Prostate gland (tissue), 2 donors: ENCODE measurements at regions not wholly inside any gene's neighbourhood (a gene's known extent, or its start where the extent isn't known, plus 50 kb on each side); places are given as distances from the start of the nearest gene placed in this dataset.

Source experiments
- POLR2A ChIP-seq: fragments of 450-650 bp; IDR thresholded peaks from one replicate; pipeline ENCODE4 v1.6.1; 2016; ENCODE audit warnings: antibody characterized with exemption, mild to moderate bottlenecking
- POLR2AphosphoS5 ChIP-seq: sonication (generic); formaldehyde crosslinking; IDR thresholded peaks from one replicate; pipeline ENCODE4 v1.6.1; 2017; ENCODE audit warnings: antibody characterized with exemption
- TF ChIP-seq, protein P1 (sequence below), 4 experiments: fragments of 200-600 bp in 2 of 4; fragments of 450-650 bp in 2 of 4; sonication (generic) in 2 of 4; IDR thresholded peaks; 1 replicate in 3 of 4; 2 replicates in 1 of 4; pipeline ENCODE4 v1.5.1; 2016 to 2019; ENCODE audit warnings: antibody characterized with exemption in 4 of 4, mild to moderate bottlenecking in 2 of 4, moderate library complexity in 2 of 4

DNA sequence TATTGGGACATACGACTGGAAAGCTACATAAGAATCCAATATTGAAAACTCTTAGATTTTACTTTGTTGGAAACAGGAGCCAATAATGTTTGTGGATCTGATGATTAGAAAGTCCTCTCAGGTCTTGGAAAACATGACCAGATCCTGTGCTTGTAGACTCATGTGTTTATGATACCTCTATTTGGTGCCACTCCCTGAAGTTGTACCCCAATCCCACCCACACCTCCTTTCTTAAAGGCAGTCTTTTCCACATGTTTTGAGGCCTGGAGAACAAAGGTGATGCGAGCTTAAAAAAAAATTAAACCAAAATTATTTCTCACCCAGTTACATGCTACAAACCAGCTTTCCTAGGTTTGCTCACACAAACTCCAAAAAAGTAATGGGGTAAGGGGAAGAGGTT is 262.7 kb downstream of the PTTG2 start:
- TF ChIP-seq, protein P1, sequence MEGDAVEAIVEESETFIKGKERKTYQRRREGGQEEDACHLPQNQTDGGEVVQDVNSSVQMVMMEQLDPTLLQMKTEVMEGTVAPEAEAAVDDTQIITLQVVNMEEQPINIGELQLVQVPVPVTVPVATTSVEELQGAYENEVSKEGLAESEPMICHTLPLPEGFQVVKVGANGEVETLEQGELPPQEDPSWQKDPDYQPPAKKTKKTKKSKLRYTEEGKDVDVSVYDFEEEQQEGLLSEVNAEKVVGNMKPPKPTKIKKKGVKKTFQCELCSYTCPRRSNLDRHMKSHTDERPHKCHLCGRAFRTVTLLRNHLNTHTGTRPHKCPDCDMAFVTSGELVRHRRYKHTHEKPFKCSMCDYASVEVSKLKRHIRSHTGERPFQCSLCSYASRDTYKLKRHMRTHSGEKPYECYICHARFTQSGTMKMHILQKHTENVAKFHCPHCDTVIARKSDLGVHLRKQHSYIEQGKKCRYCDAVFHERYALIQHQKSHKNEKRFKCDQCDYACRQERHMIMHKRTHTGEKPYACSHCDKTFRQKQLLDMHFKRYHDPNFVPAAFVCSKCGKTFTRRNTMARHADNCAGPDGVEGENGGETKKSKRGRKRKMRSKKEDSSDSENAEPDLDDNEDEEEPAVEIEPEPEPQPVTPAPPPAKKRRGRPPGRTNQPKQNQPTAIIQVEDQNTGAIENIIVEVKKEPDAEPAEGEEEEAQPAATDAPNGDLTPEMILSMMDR (IDR thresholded peaks at IDR 0.05), result no peak
- TF ChIP-seq POLR2A (no peak), POLR2AphosphoS5 (no peak)
